NCI-H2196 treated with DMSO at 0.1 percent for 48 hours (cell line): ENCODE measurements at regions not wholly inside any gene's neighbourhood (a gene's known extent, or its start where the extent isn't known, plus 50 kb on each side); places are given as distances from the start of the nearest gene placed in this dataset.

Source experiments
- DNase-seq: peaks from one replicate; lab custom pipeline; 2025; ENCODE audit not compliant: unreplicated experiment; lab: John Stamatoyannopoulos, UW

- DNase-seq = no peak
These were observed 481.9 kb upstream of the TNC start for GRCh38 chr9:115599898-115600297.

- no peak for DNase-seq
These were observed 483.5 kb upstream of the TNC start for GRCh38 chr9:115601434-115601833.

GRCh38 chr9:115604831-115605483 lies 487.0 kb upstream of the TNC start:
- no peak for DNase-seq

GRCh38 chr9:115606838-115607237 lies 488.9 kb upstream of the TNC start:
- DNase-seq = no peak

- no peak for DNase-seq
These were observed 496.5 kb upstream of the TNC start for GRCh38 chr9:115614326-115614999.

GRCh38 chr9:115615000-115615401 lies 497.0 kb upstream of the TNC start:
- no peak for DNase-seq

GRCh38 chr9:115615821-115616665 lies 498.1 kb upstream of the TNC start:
- DNase-seq = no peak

GRCh38 chr9:115616666-115617239 lies 498.8 kb upstream of the TNC start:
- DNase-seq = no peak

- no peak for DNase-seq
These were observed 507.3 kb upstream of the TNC start for GRCh38 chr9:115625251-115625650.

GRCh38 chr9:115625954-115626353 lies 508.0 kb upstream of the TNC start:
- DNase-seq = no peak

- no peak for DNase-seq
These were observed 509.6 kb upstream of the TNC start for GRCh38 chr9:115627511-115627910.

GRCh38 chr9:115628426-115628825 lies 510.5 kb upstream of the TNC start:
- no peak for DNase-seq

GRCh38 chr9:115629879-115630840 lies 512.2 kb upstream of the TNC start:
- no peak for DNase-seq

- DNase-seq = no peak
These were observed 514.4 kb upstream of the TNC start for GRCh38 chr9:115632391-115632790.

GRCh38 chr9:115633104-115633503 lies 515.1 kb upstream of the TNC start:
- DNase-seq = no peak

GRCh38 chr9:115635680-115636383 lies 517.8 kb upstream of the PAPPA start:
- DNase-seq = no peak

GRCh38 chr9:115636596-115636995 lies 517.0 kb upstream of the PAPPA start:
- no peak for DNase-seq

GRCh38 chr9:115637661-115638060 lies 515.9 kb upstream of the PAPPA start:
- no peak for DNase-seq

GRCh38 chr9:115640887-115641286 lies 512.7 kb upstream of the PAPPA start:
- no peak for DNase-seq

GRCh38 chr9:115642285-115642684 lies 511.3 kb upstream of the PAPPA start:
- no peak for DNase-seq
